ENCODE measurements at regions not wholly inside any gene's neighbourhood (a gene's known extent, or its start where the extent isn't known, plus 50 kb on each side); places are given as distances from the start of the nearest gene placed in this dataset.

- intact Hi-C loops (cut with DNase I): no loop called here
- ATAC-seq: no peak
- no peak for TF ChIP-seq CTCF (IDR thresholded peaks at IDR 0.05)
- peaks cover 2% of the 10 kb centered on the region for H3K9me3 ChIP-seq
- peaks cover 17% of the 10 kb centered on the region for H3K4me1 ChIP-seq
- H3K27me3 ChIP-seq (ENCODE audit: low read depth): no peaks in the 10 kb centered on the region
- no peaks in the 10 kb centered on the region for H3K36me3 ChIP-seq
- no peak for DNase-seq
- H3K4me3 ChIP-seq: no peak overlapping the region
- H3K27ac ChIP-seq: no peak overlapping the region
Measured at GRCh38 chr1:182139496-182139895, 78.0 kb upstream of the ZNF648 start.

- DNase-seq (no peak), ATAC-seq (no peak)
- Histone ChIP-seq H3K27me3 (ENCODE audit: low read depth) (no peaks in the 10 kb centered on the region), H3K4me1 (no peaks in the 10 kb centered on the region), H3K4me3 (no peak overlapping the region), H3K36me3 (no peaks in the 10 kb centered on the region), H3K27ac (no peak overlapping the region), H3K9me3 (peaks cover 13% of the 10 kb centered on the region)
- no peak for TF ChIP-seq CTCF (IDR thresholded peaks at IDR 0.05)
- intact Hi-C loops (cut with DNase I): no loop called here
Measured at GRCh38 chr1:182137546-182137945, 76.0 kb upstream of the ZNF648 start.

- no peak for TF ChIP-seq CTCF (IDR thresholded peaks at IDR 0.05)
- no peak for DNase-seq
- no peak overlapping the region for H3K27ac ChIP-seq
- no peak overlapping the region for H3K4me3 ChIP-seq
- no peaks in the 10 kb centered on the region for H3K4me1 ChIP-seq
- H3K36me3 ChIP-seq: no peaks in the 10 kb centered on the region
- H3K27me3 ChIP-seq (ENCODE audit: low read depth): no peaks in the 10 kb centered on the region
- no peak for ATAC-seq
- intact Hi-C loops (cut with DNase I): no loop called here
- peaks cover 13% of the 10 kb centered on the region for H3K9me3 ChIP-seq
Measured at GRCh38 chr1:182135946-182136345, 74.4 kb upstream of the ZNF648 start.

- TF ChIP-seq CTCF (IDR thresholded peaks at IDR 0.05): no peak
Measured at GRCh38 chr1:182134257-182134656, 72.7 kb upstream of the ZNF648 start.

GRCh38 chr1:182133181-182133580 is 71.7 kb upstream of the ZNF648 start:
- H3K27me3 ChIP-seq (ENCODE audit: low read depth): no peaks in the 10 kb centered on the region
- no peak overlapping the region for H3K27ac ChIP-seq
- H3K4me1 ChIP-seq: no peaks in the 10 kb centered on the region
- H3K4me3 ChIP-seq: no peak overlapping the region
- DNase-seq: no peak
- peaks cover 13% of the 10 kb centered on the region for H3K9me3 ChIP-seq
- intact Hi-C loops (cut with DNase I): no loop called here
- TF ChIP-seq CTCF (IDR thresholded peaks at IDR 0.05): no peak
- no peak for ATAC-seq
- H3K36me3 ChIP-seq: no peaks in the 10 kb centered on the region

More at GRCh38 chr1:182134257-182134656, 72.7 kb upstream of the ZNF648 start:
- no peaks in the 10 kb centered on the region for H3K36me3 ChIP-seq
- peaks cover 13% of the 10 kb centered on the region for H3K9me3 ChIP-seq
- H3K4me1 ChIP-seq: no peaks in the 10 kb centered on the region
- H3K27me3 ChIP-seq (ENCODE audit: low read depth): no peaks in the 10 kb centered on the region
- ATAC-seq (no peak), DNase-seq (no peak)
- no peak overlapping the region for H3K4me3 ChIP-seq
- no peak overlapping the region for H3K27ac ChIP-seq
- intact Hi-C loops (cut with DNase I): no loop called here

GRCh38 chr1:182129398-182129797 is 67.9 kb upstream of the ZNF648 start:
- Histone ChIP-seq H3K4me3 (no peak overlapping the region), H3K27me3 (ENCODE audit: low read depth) (no peaks in the 10 kb centered on the region), H3K27ac (no peak overlapping the region), H3K36me3 (no peaks in the 10 kb centered on the region), H3K4me1 (no peaks in the 10 kb centered on the region), H3K9me3 (peaks cover 10% of the 10 kb centered on the region)
- no peak for ATAC-seq
- no peak for DNase-seq
- intact Hi-C loops (cut with DNase I): no loop called here
- no peak for TF ChIP-seq CTCF (IDR thresholded peaks at IDR 0.05)
